CD4-positive, alpha-beta T cell treated with Interleukin-2 at 100 ng/mL for 4 hours (primary cell): ENCODE measurements at regions not wholly inside any gene's neighbourhood (a gene's known extent, or its start where the extent isn't known, plus 50 kb on each side); places are given as distances from the start of the nearest gene placed in this dataset.

Source experiments
- DNase-seq: peaks from one replicate; pipeline ENCODE4 v3.0.0-alpha.2; 2020; ENCODE audit warnings: low spot score

DNA sequence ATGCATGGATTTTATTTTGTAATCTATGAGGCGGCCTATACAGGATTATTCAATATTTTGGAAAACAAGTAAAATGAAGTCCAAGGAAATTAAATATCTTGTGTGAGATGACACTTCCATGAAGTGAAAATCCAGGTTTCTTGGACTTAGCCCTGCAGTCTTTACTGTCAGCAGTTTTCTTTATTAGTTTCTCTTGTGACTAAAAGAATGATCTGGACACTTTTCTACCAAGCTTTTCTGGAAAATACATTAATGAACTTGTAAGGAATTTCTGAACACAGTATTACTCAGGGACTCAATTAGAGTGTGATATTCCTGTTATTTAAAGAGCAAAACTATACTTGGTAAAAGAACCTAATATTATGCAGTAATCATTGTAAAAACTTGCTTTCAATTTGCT is 610.4 kb upstream of the SLC8A1 start:
- DNase-seq = no peak

DNA sequence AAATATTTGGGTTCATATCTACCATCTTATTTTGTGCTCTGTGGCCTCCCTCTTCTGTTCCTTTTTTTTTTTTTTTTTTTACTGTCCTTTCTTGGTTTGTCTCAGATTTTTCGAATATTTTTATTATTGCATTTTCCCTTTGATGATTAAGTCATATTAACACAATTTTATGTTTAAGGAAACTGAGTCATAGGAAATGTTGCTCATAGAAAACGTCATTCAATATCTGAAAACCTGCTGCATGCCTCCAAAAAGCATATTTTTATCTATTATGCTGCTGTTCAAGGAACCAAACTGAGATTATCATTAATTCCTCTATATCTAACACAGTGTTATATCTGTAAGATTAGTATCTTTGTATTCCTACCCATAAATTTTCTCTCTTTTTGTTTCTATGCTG is 614.3 kb upstream of the SLC8A1 start:
- DNase-seq = no peak

DNA sequence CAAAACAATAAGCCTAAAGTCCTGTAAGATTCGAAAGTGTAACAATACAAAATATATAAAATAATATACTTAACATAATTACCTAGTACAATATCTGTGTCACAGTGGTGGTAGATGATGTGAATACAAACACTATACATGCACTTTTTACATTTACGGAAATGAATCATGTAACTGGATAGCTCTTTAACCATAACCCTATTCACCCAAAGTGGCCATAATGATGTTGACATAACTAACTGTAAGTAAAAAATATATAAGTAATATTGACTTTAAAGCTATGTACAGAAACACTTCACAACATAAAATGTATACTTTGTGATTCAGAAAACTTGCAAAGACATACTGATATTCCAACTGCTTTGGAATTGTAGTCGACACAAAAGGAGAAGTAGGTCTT is 616.9 kb upstream of the SLC8A1 start:
- no peak for DNase-seq

DNA sequence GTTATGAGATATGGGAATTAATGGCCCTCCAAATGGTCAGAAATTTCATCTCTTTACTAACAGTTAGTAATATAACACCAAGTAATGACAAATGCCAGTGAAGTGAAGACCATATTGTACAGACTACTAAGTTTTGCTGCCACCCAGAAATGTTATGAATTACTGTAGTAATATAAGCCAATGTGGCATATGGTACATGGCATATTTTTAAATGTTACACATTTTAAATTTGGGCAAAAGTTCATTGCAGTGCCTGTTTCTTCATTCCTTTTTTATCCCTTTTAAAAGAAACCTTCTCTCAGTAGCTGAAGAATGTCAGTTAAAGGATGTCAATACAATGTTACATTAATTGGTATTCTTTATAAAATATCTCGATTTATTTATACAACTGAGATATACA is 626.5 kb upstream of the SLC8A1 start:
- no peak for DNase-seq

DNA sequence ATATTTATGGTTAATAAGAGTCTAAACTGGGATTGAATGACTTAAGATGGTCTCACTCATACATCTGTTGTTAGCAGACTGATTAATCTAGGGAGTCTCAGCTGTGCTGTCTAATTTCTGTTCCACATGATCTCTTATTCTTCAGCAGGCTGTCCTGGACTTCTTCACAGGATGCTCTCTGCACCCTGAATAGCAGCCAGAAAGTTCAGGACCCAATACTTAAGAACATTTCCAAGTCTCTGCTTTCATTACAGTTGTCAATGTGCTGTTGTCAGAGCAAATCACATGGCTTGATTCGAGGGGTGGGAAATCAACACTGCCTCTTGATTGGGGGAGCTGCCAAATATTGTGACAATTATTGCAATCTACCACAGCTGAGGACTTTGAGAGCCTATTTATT is 627.1 kb upstream of the SLC8A1 start:
- no peak for DNase-seq

DNA sequence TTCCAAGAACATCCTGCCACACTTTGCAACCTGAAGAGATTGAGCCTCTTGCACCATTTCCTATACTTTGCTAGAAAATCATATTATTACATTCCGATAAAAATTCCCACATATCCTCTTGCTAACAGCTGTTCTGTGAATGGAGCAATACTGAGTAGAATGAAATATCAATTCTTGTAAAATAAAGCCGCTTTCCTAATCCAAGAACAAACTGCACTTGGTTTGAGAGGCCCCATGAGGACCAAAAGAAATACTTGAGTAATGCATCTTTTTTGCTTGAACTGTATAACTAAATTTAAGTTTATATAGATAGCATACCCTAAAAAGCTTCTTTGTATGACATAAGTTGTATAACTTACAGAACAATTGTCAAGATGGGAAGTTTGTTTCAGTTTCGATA is 632.4 kb upstream of the SLC8A1 start:
- DNase-seq = no peak

DNA sequence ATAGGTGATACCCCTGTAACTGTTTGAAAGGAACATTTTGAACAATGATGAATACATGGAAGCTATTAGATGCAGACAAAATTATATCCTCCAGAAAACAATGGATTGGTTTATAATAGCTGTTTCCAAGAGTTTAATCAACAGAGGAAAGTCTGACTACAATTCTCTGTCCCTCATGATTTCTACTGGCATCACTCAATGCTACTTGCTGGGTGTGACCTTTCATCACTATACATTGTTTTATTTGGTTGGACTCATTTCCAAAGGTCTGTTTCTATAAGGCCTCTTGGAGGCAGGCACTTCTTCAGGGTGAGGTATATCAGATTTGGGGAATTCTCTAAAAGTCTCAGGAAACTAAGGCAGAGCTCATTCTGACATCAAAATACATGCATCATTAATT is 636.1 kb upstream of the SLC8A1 start:
- DNase-seq = no peak

DNA sequence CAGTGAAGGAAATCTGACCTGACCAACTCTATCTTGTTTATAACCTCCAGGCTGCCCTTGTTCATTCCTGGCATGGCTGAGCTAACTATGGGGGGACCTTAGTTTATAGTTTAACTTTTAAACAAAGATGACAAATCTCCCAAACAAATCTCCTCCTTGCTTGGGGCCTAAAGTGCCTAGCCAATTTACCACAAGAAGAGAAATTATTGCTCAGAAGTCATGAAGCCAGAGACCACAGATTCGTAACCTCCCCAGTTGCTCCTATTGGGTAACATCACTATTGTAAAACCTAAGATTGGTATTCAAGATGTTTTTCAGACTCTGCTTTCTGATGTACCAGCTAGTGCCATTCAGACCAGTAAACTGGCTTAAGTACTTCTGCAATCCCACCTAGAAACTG is 649.4 kb upstream of the SLC8A1 start:
- no peak for DNase-seq

DNA sequence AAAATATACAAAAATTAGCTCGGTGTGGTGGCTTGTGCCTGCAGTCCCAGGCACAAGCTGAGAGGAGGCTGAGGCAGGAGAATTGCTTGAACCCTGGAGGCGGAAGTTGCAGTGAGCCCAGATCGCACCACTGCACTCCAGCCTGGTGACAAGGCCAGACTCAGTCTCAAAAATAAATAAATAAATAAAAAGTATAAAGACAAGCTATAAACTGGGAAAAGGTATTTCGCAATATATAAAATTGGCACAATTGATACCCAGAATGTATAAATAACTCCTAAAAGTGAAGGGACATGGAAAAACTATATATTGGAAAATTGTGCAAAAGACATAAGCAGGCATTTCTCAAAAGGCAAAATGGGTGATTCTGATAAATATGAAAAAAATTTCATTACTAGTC is 657.9 kb upstream of the SLC8A1 start:
- DNase-seq = no peak

DNA sequence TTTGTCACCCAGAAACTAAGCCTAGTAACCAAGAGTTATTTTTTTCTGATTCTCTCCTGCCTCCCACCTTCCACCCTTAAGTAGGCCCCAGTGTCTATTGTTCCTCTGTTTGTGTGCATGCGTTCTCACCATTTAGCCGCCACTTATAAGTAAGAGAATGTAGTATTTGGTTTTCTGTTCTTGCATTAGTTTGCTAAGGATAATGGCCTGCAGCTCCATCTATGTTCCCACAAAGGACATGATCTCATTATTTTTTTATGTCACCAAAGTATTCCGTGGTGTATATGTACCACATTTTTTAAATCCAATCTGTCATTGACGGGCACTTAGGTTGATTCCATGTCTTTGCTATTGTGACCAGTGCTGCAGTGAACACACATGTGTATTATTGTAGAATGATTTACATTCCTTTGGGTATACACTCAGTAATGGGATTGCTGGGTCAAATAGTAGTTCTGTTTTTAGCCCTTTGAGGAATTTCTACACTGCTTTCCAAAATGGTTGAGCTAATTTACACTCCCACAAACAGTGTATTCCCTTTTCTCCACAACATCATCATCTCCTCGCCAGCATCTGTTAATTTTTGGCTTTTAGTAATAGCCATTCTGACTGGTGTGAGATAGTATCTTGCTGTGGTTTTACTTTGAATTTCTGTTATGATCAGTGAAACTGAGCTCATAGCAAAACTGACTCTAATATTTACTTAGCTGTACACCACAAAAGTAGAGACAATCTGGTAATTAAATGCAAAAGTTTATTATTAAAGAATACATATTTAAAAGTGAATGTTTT is 660.1 kb upstream of the SLC8A1 start:
- DNase-seq = no peak

DNA sequence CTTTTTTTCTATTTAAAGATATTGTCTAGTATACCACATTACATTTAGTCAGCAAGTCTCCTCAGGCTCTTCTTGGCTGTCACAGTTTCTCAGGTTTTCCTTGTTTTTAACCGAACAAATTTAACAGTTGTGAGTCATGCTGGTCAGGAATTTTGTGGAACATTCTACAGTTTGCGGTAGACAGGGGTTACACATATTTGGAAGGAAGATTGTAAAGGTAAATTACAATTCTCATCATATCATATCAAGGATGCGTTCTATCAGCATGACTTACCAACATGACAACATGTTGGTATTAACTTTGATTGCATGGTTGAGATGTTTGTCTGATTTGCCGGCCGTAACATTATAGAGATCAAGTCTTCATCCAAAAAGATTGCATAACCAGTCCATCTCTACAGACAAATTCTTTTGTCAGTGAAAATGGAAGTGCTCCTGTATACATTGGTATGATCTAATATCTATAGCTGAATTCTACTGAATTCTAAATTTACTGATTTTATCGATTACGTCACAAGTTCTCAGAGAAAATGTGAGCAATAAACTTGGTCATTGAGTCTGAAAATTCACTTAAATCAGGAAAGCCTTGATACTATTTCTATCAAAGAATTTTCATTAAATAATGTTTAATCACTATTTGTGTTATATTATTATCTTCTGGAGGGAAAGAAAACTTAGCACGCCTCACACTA is 664.4 kb upstream of the SLC8A1 start:
- DNase-seq = no peak

DNA sequence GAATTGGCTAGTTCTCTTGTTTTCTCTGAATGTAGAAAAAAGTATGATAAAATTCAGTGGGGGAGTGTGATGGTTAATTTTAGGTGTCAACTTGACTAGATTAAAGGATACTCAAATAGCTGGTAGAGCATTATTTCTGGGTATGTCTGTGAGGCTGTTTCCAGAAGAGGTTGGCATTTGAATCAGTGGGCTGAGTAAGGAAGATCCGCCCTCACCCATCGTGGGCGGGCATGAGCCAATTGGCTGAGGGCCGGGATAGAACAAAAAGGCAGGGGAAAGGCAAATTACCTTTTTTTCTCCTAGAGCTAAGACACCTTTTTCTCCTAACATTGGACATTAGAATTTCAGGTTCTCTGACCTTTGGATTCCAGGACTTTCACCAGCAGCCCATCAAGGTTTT is 667.6 kb upstream of the SLC8A1 start:
- no peak for DNase-seq

DNA sequence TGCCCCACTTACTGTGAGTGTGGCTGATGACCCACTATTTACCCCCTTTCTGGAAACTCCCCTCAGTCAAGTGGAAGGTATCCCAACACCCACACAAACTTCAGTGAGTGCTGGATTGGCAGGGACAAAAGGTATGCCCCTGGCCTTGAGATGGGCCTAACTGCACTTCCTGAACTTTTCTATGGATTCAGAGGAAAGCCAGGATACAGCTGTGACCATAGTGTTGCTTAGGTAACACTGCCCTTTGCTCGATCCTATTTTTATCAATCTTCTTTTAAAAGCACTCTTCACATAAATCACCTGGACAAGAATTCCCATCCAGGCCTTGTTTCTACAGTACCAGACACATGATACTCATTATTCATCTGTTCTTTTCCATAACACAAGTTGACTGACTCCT is 671.5 kb upstream of the SLC8A1 start:
- DNase-seq = no peak

DNA sequence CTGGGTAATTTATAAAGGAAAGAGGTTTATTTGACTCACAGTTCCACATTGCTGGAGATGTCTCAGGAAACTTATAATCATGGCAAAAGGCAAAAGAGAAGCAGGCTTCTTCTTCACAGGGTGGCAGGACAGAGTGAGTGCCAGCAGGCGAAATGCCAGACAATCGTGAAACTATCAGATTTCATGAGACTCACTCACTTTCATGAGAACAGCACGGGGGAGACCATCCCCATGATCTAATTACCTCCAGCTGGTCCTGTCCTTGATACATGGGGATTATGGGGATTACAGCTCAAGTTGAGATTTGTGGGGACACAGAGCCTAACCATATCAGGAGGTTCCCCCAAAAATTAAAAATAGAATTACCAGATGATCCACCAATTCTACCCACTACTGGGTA is 675.5 kb upstream of the SLC8A1 start:
- DNase-seq = no peak

DNA sequence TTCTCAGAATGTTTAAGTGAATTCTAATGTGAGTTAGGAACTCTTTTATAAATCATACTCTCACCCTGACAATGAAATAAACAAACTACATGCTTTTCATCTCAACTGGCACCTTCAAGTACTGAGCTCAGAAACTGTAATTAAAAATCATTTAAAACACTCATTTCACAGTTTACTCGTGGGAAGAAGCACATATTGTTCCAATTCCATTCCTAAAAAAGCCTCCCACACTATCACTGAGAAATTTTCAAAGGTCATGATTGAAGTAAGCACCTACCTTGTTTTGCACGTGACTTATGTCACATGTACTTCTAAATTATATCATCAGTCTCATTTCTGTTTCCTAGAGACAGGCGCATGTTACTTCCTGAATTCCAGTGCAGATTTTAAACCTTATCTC is 678.1 kb upstream of the SLC8A1 start:
- no peak for DNase-seq

DNA sequence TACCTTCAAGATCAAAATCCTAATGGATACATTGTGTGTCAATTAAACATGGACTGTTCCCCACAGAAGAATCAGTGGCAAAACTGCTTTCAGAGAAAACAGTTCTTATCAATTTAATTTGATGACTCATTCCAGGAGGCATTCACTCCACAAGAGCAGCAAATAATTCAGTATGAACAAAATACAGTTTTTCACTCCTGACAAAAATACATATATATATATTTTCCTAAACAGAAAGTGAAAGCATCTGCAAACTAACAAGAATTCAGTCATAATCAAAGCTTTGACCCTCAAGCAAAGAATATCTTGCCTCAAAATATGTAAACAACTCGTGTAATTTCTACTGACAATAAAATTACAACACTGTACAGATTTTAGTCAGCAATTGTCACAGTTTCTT is 685.1 kb upstream of the SLC8A1 start:
- DNase-seq = no peak

DNA sequence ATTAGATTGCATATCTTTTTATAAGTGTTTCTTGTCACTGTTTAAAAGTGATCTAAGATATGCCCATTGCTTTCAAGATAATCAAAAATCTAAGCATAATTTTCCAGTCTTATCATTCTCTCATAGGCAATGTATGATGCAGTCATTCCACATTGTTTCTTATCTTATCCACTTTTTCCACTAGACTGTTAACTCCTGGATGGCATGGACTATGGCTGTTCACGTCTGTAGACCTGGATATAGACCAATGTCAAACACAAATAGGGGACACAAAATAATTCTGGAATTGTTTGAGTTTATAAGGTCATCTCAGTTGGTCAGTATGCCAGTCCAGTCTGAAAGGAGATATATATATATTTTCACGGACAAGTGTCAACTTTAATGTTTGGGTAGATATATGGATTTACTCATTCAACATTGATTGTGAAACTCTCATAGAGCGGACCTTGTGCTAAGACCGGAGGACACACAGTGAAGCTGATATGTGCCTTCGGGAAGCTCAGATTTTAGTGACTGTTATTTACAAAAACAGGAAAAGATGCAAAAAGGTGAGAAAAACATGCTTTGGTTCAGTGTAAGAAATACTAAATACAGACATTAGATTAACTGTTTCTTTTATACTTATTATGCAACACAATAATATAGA is 689.4 kb upstream of the SLC8A1 start:
- DNase-seq = no peak

DNA sequence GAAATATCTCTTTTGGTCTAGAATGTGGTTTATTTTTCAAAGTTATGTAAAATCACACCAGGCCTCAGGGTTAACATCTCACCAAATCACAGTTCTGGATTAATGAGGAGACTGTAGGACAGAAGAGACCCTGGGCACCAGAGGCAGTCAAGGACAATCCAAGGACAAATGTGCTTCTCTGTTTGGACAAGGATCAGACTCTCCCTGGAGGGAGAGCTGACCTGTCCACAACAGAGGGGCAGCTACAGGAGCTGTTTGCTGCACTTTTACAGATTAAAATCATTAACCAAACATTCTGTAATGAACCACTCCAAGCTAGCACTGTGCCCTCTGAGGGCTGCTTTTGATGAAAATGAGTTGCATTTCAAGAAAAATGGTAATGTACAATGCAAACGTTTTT is 690.6 kb upstream of the SLC8A1 start:
- no peak for DNase-seq

DNA sequence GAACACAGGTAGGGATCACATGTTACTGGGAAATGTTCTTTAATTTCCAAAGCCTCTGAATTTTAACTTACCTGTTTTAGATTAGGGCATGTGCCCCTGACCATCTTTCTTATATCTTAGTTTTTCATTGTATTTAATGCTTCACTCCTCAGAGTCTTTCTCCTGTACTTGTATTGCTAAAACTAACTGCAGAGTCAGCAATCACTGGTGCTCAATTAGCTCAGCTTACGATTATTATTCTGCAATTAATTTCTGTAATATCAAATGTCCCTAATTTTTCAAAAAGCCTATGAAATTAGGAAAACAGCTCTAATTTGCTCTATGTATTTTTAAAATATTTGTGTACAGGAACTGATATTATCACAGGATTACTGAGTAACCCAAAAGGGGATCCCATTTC is 693.2 kb upstream of the SLC8A1 start:
- DNase-seq = no peak

DNA sequence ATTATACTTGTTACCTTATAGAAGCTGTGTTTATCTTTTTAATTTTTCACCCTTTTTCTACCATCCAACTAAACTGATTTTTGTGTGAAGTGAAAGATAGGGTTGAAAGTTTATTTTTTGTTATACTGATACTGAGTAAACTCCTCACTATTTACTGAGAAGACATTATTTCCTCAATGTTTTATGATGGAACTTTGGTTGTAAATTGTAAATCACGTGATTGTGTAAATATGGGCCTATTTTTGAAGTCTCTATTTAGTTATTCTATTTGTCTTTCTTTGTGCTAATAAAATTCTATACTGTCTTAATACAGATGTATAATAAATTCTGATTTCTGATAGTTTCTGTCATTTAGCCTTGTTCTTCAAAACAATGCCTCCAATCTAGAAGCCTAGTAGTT is 697.2 kb upstream of the SLC8A1 start:
- DNase-seq = no peak

DNA sequence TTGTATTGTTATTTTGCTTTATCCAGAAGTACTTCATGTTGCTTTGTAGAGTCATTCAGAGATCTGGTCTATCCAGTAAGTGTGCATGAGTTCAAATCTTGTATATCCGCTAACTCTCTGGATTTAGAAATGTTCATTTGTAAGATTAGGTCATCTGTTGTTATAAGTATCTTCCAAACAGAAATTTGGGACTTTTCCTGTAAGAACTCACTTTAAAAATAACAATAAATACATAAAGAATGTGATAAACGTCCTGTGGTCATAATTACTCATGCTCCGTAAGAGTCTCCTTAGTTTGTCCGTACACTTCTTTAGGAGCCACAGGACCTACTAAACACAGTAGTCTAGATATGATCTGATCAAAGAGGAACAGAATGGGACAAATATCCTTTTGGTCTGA is 699.9 kb upstream of the SLC8A1 start:
- no peak for DNase-seq

DNA sequence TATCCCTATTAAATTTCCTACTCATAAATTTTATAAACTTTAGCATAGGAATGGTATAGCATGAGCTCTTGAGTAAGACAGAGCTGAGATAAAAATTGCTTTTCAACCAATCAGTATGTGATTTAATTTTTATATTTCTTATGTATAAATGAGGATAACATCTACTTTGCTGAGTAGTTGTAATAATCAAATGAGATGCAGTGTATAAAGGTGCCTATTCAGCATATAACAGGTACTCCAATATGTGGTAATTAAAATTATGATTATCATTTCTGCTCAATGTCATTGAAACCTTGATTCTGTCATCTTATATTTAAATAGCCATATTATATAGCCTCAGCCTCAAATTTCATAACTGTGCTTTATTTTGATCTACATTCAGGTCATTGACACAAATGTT is 700.4 kb upstream of the SLC8A1 start:
- DNase-seq = no peak

DNA sequence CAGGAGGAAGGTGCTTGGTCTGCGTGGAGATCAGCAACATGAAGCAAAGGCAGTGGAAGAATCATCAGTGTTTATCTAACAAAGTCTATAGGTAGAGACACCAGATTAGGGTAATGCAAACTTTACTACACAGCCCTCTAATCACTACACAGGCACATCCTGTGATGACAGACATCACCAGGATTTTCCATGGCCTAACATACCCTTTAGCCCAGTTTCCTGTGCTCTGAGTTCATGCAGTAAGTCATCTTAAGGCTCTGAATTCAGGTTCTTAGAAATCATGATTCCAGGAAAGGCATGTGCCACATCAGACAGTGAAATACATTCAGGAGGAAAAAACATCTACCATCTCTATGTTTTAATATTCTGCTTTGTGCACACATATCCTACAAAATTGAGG is 708.5 kb upstream of the SLC8A1 start:
- no peak for DNase-seq

DNA sequence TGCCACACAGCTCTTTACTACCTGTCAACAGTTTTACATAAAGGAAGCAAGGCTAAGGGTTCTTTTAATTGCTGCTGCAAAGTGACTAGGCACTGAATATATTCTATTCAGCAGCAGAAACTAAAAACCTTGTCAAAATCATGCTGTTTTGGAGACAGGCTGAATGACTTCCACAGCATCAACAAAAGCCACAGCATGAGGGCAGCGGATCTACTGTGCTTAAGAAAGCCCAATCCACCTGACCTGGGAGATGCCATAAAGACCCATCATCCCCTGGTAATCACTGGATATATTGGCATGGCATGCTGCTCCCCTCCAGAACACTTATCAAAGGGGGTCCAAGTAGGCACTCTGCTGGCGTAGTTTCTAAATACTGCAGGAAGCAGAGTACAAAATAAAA is 715.1 kb upstream of the SLC8A1 start:
- no peak for DNase-seq
